ES-I3 (cell line): ENCODE measurements at regions not wholly inside any gene's neighbourhood (a gene's known extent, or its start where the extent isn't known, plus 50 kb on each side); places are given as distances from the start of the nearest gene placed in this dataset.

ENCODE experiments used
- H3K36me3 ChIP-seq: 2 replicates; pipeline ENCODE4 v1.6.1; 2013; ENCODE audit warnings: mild to moderate bottlenecking, low read length, control low read depth, moderate library complexity; ENCODE audit not compliant: insufficient read depth
- H3K4me1 ChIP-seq: 2 replicates; pipeline ENCODE4 v1.6.1; 2013; ENCODE audit warnings: mild to moderate bottlenecking, control low read depth, low read length; ENCODE audit not compliant: insufficient read depth
- H3K9ac ChIP-seq: 2 replicates; pipeline ENCODE4 v1.6.1; 2013; ENCODE audit warnings: low read depth, mild to moderate bottlenecking, low read length, moderate library complexity
- H3K9me3 ChIP-seq: 2 replicates; pipeline ENCODE4 v1.6.1; 2013; ENCODE audit warnings: mild to moderate bottlenecking, low read length, moderate library complexity; ENCODE audit not compliant: control insufficient read depth, insufficient read depth

DNA sequence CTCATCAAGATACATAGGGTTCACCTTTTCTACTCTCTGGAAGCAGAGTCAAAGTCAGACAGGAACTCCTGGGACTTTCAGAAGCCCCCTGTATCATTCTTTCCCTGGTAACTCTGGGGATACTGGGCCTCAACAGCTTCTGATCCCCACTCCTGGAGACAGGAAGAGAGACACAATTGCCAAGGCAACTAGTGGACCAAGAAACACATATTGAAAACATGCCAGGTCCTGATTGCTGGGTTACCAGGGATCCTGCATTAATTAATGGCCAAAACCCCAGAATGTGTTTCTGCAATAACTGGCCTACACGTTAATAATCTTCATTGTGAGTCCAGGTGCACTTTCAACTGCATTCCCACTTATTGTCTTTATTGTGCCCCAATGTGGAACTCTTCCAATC is 260.8 kb upstream of the POU2AF2 start:
- Histone ChIP-seq H3K9me3 (no peaks in the 10 kb centered on the region), H3K4me1 (0 out of 2 replicates have a peak, but pooled peaks cover 8% of the 10 kb centered on the region), H3K36me3 (no peaks in the 10 kb centered on the region), H3K9ac (no peak overlapping the region)

DNA sequence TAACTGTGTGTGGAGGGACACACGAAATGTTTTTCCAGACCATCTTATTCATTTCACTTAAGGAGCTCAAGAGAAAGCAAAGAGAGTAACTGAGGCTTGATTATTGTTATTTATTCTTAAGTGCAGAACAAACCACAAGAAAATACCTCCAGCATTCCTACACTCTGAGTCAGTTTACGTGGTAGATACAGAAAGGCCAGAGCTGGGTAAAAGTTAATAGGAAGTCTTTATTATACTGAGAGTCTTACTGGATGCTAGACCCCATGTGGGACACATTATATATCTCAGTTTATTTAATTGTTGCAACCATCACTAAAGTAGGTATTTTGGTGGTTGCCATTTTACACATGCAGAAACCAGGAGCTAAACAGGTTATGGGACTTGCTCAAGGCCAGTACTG is 261.4 kb upstream of the POU2AF2 start:
- H3K4me1 ChIP-seq: 0 out of 2 replicates have a peak, but pooled peaks cover 8% of the 10 kb centered on the region
- no peaks in the 10 kb centered on the region for H3K36me3 ChIP-seq
- no peak overlapping the region for H3K9ac ChIP-seq
- no peaks in the 10 kb centered on the region for H3K9me3 ChIP-seq

DNA sequence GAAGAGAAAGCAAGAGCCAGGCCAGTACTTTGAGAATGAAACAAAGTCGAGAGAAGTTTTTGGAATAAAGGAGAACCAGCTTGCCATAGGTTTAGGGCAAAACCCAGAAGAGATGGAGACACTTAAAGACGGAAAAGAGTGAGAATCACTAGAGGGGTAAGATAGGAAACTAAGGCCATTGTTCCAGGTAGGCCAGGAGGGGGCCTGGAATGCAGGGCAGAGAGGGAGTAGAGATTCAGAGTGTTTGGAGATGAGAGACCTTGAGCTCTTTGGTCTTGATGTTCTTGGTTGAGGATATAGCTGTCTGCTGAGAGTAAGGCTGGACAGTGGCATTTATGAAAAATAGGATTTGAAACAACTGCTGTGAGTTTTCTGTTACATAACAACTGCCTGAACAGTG is 263.3 kb upstream of the POU2AF2 start:
- Histone ChIP-seq H3K4me1 (0 out of 2 replicates have a peak, but pooled peaks cover 8% of the 10 kb centered on the region), H3K9ac (no peak overlapping the region), H3K9me3 (no peaks in the 10 kb centered on the region), H3K36me3 (no peaks in the 10 kb centered on the region)

DNA sequence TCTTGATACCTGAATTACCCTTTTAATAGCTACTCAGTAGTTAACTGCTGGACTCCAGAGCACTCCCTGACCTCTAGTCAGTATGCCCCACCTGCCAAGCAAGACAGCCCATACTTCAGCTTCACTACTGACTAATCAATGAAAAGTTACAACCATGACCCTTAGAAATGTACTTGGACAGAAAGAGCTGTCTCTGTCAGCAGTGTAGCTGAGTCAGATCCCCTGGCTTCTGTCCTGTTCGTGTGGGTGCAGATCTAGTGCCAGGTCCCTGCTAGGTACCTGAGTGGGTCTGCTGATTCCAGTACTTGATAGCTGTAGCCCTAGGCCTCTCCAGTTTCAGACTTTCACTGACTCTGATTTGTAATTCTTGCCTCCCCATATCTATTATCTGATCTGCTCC is 265.8 kb upstream of the POU2AF2 start:
- Histone ChIP-seq H3K4me1 (0 out of 2 replicates have a peak, but pooled peaks cover 7% of the 10 kb centered on the region), H3K9ac (no peak overlapping the region), H3K36me3 (no peaks in the 10 kb centered on the region), H3K9me3 (no peaks in the 10 kb centered on the region)

DNA sequence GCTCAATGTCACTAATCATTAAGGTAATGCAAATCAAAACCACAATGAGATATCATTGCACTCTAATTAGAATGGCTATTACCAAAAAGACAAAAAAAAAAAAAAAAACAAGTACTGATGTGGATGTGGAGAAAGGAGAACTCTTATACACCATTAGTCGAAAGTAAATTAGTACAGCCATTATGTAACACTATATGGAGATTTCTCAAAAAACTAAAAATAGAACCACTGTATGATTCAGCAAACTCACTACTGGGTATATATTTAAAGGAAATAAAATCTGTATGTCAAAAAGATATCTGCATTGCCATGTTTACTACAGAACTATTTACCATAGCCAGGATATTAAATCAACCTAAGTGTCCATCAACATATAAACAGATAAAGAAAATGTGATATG is 265.4 kb upstream of the ARHGAP20 start:
- H3K36me3 ChIP-seq: no peaks in the 10 kb centered on the region
- H3K4me1 ChIP-seq: no peaks in the 10 kb centered on the region
- H3K9me3 ChIP-seq: no peaks in the 10 kb centered on the region
- no peak overlapping the region for H3K9ac ChIP-seq

DNA sequence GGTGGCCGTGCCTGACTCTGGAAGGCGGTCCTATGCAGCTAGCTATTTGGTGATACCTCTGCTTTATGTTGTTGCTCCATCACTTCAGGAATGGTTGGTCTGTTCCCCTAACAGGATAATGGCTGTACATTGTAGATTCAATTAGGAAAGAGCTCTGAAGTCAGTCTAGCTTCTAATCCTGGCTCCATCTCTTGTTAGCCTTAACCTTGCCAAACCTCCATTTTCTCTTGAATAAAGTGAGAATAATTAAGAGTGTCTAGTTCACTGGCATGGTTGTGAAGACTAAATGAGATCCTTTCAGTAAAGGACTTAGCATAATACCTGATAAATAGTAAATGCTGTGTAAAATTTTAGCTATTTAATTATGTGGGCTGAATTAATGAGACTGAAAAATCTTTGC is 262.5 kb upstream of the ARHGAP20 start:
- Histone ChIP-seq H3K4me1 (no peaks in the 10 kb centered on the region), H3K9ac (no peak overlapping the region), H3K9me3 (no peaks in the 10 kb centered on the region), H3K36me3 (no peaks in the 10 kb centered on the region)

DNA sequence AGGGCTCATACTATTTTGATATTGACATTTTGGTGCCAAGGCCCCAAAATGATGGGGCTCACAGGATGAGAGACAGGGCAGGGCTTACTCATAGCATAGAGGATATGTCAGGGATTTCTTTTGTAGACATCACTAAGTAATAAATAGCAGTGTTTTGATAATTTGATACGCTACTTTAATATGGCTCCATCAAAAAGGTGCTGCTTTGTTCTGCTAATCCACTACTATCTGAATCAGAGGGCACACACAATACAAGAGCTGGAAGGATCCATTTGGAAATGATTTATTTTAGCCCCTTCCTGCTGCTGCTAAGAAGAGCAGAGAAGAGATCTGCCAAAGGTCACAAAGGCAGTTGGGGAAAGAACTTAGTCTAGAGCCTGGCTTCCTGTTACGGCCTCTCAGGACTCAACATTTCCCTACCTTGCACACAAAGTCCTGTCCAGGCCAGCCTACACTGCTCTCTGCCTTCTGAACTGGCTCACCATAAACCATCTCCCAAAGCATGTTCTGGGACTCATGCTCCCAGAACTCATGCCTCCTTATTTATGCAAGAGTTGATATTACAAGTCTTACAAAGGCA is 261.3 kb upstream of the ARHGAP20 start:
- no peaks in the 10 kb centered on the region for H3K36me3 ChIP-seq
- H3K9me3 ChIP-seq: no peaks in the 10 kb centered on the region
- H3K4me1 ChIP-seq: no peaks in the 10 kb centered on the region
- H3K9ac ChIP-seq: no peak overlapping the region

DNA sequence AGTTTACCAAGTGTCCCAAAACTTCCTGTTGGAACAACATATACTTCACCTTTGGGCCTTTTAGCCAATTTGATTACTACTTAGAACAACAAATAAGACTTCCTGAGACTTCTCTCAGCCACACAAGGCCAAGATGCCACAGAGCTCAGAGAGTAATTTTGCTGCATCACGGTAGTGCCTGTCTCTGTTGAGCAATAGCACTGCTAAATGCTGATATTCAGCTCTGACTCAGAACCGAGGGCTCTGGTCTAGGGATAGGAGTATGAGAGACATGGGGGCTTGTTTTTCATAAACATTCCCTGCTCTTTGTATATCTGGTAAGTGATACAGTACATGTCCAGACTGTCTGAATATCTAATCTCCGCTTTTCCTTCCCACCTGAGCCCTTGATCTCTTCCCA is 260.4 kb upstream of the ARHGAP20 start:
- no peaks in the 10 kb centered on the region for H3K4me1 ChIP-seq
- no peak overlapping the region for H3K9ac ChIP-seq
- no peaks in the 10 kb centered on the region for H3K36me3 ChIP-seq
- H3K9me3 ChIP-seq: no peaks in the 10 kb centered on the region

DNA sequence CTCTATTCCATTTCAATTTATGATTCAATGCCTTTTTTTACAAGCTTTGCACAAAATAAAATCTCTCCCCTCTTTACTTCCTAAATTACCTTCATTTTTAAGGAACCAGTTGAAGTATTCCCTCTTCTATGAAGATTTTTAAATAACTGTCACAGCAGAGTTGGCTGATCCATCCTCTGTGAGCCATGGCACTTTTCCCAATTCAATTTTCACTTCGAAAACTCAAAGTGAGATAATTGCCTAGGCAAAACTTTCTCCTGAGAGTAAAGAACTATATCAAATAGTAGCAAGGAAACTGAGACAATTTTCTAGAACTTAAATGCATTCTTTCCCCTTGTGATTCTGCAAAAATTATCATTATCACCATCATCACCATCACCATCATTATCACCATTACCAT is 259.9 kb upstream of the ARHGAP20 start:
- Histone ChIP-seq H3K4me1 (no peaks in the 10 kb centered on the region), H3K9ac (no peak overlapping the region), H3K9me3 (no peaks in the 10 kb centered on the region), H3K36me3 (no peaks in the 10 kb centered on the region)

DNA sequence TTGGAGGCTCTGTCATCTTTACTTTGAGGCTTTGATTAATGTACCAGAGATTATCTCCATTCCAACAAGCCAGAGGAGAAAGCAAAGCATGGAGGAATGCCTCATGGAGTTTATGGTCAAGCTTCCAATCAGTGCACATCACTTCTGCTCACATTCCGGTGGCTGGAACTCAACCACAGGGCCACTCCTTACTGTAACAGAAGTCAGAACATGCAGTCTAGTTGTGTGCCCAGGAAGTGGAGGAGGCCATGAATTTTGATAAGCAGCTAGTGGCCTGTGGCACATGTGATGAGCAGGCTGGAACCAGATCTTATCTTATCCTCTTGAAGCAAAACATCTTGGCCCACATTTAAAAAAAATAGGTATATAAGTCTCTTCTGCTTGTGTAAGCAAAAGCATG is 258.9 kb upstream of the ARHGAP20 start:
- H3K9ac ChIP-seq: no peak overlapping the region
- H3K4me1 ChIP-seq: no peaks in the 10 kb centered on the region
- no peaks in the 10 kb centered on the region for H3K36me3 ChIP-seq
- H3K9me3 ChIP-seq: no peaks in the 10 kb centered on the region

DNA sequence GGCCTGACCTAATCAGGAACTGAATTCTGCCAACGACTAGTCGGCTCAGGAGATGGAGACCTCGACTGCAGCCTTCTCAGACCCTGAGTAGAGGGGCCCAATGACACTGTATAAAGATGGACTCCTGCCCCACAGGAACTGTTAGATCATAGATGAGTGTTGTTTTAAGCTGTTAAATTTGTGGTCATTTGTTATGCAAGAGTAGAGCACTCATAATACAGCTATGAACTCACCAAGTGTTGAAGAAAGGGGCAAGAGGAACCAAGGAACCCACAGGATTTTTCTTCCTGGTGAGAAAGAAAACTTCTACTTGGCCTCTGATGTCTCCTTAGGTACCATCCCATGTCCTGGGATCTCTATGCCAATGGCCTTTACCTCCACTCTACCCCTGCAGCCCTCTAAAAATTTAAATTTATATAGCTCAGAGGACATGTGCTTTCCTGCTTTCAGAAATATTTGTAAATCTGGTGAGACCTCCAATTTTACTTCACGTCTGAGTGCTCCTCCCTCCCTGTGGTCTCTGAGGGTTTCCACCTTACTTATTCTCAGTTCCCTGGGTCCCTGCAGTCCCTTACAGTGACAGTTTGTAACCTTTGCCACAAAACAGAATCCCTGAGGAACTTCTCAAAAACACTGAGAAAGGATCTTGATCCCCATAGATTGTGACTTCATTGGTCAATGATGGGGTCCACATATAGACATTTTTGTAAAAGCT is 256.3 kb upstream of the ARHGAP20 start:
- no peak overlapping the region for H3K9ac ChIP-seq
- H3K4me1 ChIP-seq: no peaks in the 10 kb centered on the region
- H3K36me3 ChIP-seq: no peaks in the 10 kb centered on the region
- H3K9me3 ChIP-seq: no peaks in the 10 kb centered on the region

DNA sequence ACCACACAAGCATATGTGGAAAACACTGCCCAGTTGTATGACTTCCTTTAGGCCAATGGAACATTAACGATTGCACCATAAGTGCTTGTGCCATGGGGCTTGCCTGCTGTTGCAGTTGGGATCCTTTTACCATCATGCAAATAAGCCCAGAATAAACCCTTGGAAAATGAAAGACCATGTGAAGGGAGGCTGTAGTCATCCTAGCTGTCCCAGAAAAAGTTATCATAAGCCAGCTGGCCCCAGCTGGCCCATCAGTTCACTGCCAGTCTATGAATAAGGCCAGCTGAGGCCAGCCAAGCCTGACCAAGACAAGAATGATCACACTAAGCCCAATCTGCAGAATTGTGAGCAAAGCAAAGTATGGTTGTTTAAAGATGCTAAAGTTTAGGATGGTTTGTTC is 253.9 kb upstream of the ARHGAP20 start:
- Histone ChIP-seq H3K9ac (no peak overlapping the region), H3K4me1 (no peaks in the 10 kb centered on the region), H3K9me3 (no peaks in the 10 kb centered on the region), H3K36me3 (no peaks in the 10 kb centered on the region)

DNA sequence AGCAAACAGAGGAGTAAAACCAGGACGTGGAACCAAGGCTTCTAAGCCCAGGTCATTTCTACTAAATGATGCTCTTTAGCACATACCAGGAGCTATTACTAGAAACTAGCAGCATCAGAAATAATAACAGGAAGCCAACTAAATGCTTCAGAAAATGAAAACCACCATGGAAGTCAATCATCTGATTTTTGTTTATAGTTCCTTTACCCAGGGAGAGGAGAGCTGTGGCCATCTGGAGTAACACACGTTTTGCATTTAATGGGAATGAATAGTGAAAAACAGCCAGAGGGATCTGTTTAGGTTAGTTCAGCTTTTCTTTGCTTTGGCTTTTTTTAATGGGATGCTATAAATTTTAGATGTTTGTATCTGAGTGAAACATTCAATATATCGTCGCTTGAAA is 250.7 kb upstream of the ARHGAP20 start:
- Histone ChIP-seq H3K9me3 (no peaks in the 10 kb centered on the region), H3K4me1 (no peaks in the 10 kb centered on the region), H3K9ac (no peak overlapping the region), H3K36me3 (no peaks in the 10 kb centered on the region)

DNA sequence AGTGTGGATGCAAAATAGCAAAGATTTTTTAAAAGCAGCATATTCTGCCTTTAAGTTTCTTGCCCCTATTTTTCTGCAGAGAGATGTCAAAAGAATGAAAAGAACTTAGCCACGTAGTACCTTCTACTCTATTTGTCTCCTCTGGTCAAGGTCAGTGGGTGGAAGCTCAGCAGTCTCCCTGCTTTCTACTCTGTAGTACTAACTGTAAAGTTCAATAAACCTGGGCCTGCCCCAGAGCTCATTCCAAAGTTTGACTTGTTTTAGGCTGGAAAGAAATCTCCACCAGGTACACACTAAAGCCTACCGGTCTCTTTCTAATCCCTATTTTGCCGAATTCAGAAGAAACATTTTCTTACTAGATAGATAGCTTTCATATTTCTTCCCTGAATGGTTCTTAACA is 247.9 kb upstream of the ARHGAP20 start:
- Histone ChIP-seq H3K36me3 (no peaks in the 10 kb centered on the region), H3K9me3 (no peaks in the 10 kb centered on the region), H3K4me1 (no peaks in the 10 kb centered on the region), H3K9ac (no peak overlapping the region)

DNA sequence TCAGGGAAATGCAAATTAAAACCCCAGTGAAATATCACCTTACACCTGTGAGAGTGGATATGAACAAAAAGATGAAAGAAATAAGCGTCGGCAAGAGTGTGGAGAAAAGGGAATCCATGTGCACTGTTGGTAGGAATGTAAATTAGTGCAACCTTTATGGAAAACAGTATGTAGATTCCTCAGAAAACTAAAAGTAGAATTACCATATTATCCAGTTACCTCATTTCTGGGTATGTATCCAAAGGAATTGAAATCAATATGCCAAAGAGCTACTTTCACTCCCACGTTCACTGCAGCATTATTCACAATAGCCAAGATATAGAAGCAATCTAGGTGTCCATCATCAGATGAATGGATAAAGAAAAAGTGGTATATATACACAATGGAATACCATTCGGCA is 246.0 kb upstream of the ARHGAP20 start:
- H3K4me1 ChIP-seq: no peaks in the 10 kb centered on the region
- H3K36me3 ChIP-seq: no peaks in the 10 kb centered on the region
- H3K9me3 ChIP-seq: no peaks in the 10 kb centered on the region
- H3K9ac ChIP-seq: no peak overlapping the region
